Ishikawa (cell line): ENCODE measurements at regions not wholly inside any gene's neighbourhood (a gene's known extent, or its start where the extent isn't known, plus 50 kb on each side); places are given as distances from the start of the nearest gene placed in this dataset.

ENCODE experiments used
- EGR1 ChIP-seq: IDR thresholded peaks from 2 replicates; pipeline ENCODE4 v1.6.1; 2012
- MAX ChIP-seq: IDR thresholded peaks from 2 replicates; pipeline ENCODE4 v1.6.1; 2012
- NFIC ChIP-seq: IDR thresholded peaks from 2 replicates; pipeline ENCODE4 v1.6.1; 2012
- REST ChIP-seq: IDR thresholded peaks from 2 replicates; pipeline ENCODE4 v1.6.1; 2012; ENCODE audit warnings: low read depth, mild to moderate bottlenecking
- TCF12 ChIP-seq: IDR thresholded peaks from 2 replicates; pipeline ENCODE4 v1.6.1; 2012; ENCODE audit warnings: low read depth

GRCh38 chr6:105968603-105969333 lies 117.4 kb upstream of the PRDM1 start:
- no peak for TF ChIP-seq NFIC
- no peak for TF ChIP-seq MAX
- no peak for TF ChIP-seq TCF12
- TF ChIP-seq REST = no peak
- TF ChIP-seq EGR1 = no peak
